NCI-H748 (cell line): ENCODE measurements at regions not wholly inside any gene's neighbourhood (a gene's known extent, or its start where the extent isn't known, plus 50 kb on each side); places are given as distances from the start of the nearest gene placed in this dataset.
A peak's percentile ranks its signal among the peaks of the same experiment; 100 is the strongest.

Experiments
- DNase-seq: peaks from one replicate; lab custom pipeline; 2025; ENCODE audit not compliant: unreplicated experiment; lab: John Stamatoyannopoulos, UW

DNA sequence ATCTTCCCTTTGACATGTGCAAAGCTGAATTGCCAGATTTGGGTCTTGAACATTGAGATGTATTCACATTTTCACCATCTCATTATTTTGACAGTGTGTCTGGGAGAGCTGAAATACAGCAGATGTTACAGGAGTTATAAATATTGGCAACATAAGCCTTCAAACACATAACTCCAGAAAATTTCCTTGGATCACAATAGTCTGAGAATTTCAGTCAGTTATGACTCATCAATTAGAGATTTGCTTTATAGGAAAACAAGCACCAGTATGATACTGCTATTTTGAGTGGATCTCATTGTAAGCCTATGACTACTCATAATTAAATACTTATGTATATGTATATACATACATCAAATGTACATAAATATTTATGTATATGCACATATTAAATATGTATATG is 1171.8 kb downstream of the AMY1C start:
- no peak for DNase-seq

DNA sequence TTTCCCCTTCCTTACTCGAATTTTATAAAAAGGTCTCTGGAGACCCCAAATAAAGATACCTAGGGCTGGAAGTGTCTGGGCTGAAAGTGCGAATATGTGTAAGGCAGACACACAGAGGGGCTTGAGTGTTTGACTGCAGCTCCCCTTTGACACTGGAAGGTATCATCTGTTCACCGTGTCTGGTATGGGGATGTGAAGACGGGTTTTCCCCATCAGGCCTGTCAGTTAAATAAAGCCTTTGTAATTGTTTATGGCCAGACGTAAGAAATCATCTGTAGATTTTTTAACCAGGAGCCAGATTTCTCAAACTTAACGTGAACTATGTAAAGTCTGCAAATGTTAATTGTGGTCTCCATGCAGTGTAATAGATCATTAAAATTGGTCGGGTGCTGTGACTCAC is 1173.4 kb downstream of the AMY1C start:
- DNase-seq, result no peak

- no peak for DNase-seq
These were observed 1179.6 kb downstream of the AMY1C start for GRCh38 chr1:104929280-104929679.

DNA sequence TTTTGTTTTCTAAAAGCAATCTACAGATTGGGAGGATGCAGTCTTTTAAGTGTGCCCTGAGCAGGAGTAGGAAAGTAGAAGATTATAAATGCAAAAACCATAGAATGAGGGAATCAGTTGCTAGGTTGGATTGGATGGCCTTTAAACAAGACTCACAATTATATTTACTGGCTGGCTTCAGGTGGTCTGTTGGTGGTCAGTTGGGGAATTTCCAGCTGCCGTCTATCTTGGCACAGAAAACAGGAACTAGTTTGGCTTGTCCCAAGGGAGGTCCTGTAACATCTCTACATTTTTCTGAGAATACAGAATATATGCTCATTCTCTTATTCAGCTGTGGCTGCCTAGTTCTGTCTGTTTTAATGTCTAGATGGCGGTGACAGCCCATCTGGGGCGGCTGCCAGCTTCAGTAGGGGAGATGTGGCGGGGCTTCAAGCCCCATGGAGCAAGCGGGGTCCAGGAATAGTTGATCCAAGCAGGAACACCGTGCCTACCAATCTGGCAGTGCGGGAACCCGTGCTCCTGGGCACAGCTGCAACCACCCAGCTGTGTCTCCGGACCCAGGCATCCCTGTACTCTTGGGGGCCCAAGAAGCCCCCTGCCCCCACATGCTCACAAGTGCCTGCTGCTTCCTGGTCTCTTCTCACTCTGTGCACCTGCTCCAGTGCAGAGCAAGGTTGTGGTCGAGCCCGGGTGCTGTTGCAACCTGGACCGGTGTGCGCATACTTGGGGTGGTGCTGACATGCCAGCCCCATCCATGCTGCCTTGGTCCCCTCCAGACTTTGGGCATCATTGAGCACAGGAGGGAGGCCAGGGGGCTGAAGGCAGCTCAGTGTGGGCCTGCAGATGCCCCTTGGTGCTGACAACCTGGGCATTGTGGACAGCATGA is 1182.6 kb downstream of the AMY1C start:
- no peak for DNase-seq

DNA sequence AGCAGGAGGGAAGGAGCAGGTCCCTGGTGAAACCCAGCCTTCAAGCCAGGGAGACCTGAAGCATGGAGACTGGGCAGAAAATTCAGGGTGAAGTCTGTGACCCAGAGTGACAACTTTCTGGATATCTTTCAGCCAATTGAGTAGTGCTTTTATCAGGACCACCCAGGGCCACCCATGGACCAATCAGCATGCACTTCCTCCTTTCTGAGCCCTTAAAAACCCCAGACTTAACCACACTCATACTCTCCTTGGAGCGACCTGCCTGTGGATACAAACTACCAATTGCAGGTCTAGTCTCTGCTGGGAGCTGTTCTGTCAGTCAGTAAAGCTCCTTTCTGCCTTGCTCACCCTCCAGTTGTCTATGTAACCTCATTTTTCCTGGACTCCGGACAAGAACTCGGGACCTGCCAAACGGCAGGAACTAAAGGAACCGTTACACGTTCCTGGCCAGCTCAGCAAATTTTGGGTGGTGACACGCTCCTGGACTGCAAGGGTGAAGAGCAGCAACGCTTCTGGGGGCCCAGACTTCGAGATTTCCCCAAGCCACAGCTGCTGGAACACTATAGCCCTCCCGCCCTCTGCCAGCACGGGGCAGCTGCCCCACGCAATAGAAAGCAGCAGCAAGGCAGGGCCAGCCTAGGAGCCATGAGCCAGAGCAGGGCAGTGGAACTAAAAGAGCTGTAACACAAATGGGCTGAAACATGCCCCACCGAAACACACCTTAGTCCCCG is 1183.4 kb downstream of the AMY1C start:
- DNase-seq, result no peak

GRCh38 chr1:104933846-104934245 is 1184.1 kb downstream of the AMY1C start:
- no peak for DNase-seq

DNA sequence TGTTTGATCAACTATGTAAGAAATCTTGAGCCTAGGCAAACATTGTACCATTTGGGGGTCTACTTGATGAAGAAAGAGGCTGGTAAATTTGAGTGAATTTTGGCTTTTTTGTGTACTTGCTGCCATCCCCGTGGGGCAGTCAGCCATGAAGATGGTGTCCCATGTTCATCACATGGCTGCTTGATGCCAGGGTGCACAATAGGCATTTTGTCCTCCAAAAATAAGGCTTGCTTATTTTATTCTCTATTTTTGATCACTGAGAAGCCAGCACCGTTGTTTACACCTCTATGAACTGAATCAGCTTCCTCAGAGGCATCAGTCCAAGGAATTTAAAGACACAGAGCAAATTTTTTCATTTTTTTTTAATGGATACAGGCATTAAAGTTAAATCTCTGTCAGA is 1195.7 kb downstream of the AMY1C start:
- DNase-seq, result no peak

DNA sequence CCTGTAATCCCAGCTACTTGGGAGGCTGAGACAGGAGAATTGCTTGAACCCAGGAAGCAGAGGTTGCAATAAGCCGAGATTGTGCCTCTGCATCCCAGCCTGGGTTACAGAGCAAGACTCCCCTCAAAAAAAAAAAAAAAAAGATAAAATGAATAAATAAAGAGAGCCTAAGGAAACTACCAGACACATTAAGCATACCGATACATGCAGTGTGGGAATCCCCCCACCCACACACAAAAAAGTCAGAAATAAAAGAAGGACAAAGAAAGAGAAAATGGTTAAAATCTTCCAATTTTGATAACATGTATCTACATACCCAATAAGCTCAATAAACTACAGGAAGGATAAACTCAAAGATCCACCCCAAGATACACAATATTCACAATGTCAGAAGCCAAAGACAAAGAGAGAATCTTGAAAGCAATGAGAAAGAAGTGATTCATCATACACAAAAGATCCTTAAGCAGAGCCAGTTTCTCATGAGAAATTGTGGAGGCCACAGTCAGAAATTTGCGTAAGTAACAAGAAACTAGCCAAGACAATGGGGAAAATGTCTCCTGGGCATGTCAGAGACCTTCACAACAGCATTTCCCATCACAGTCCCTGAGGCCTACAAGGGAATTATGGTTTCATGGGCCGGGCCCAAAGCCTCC is 1197.0 kb downstream of the AMY1C start:
- no peak for DNase-seq

DNA sequence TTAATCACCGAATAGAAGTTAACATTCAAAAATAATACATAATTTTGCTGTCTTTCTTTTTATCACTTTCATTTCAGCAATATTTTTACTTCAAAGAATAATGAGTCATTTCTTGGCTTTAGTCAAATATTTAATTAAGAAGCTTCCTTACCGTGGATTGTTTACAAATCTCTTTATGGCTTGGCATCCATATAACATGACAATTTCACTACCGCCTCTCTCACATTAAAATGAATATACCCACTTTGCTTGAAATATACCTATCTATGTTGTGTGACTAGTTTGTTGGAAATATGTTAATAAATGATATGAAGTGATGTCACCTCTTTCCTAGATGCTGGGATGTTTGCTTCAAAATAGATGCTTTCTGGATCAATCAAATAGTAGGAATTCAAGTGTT is 1203.9 kb downstream of the AMY1C start:
- DNase-seq, result peak; percentile 29

GRCh38 chr1:104973516-104973915 is 1223.8 kb downstream of the AMY1C start:
- DNase-seq, result peak; percentile 18

- no peak for DNase-seq
These were observed 1230.0 kb downstream of the AMY1C start for GRCh38 chr1:104979651-104980050.

DNA sequence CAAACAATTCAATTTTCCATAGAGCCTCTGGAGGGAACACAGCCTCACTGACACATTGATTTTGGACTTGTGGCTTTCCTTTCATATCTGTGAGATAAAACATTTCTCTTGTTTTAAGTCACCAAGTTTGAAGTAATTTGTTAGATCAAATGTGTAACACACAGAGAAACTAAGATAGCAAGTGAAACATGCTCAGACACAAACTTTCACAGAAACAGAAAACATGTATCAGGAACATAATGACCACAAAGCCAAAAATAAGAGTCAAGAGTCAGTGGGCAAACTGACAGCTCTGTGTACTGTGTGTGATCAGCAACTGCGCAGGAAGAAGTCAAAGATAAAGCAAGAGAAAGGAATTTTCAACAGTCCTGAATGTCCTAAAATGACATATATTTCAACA is 1237.5 kb downstream of the AMY1C start:
- no peak for DNase-seq

DNA sequence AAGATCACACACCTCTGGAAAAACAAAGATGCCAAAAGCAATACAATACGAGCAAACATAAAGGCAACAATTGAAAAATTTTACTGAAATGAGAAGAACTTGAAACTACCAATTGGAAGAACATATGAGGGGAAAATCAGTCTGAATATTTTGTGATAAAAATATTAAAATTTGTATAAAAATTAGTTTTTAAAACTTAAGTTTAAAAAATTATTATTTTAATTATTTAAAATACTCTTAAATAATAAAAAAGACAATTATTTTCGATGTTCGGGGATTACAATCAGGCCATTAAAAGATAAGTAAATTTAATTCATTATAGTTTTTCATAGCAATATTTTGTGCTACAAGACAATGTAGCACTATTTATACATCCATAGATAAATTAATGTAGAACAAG is 1239.3 kb downstream of the AMY1C start:
- no peak for DNase-seq

- peak; percentile 92 for DNase-seq
These were observed 1242.0 kb downstream of the AMY1C start for GRCh38 chr1:104991702-104992101.

- DNase-seq, result no peak
These were observed 1251.1 kb downstream of the AMY1C start for GRCh38 chr1:105000793-105001192.

- no peak for DNase-seq
These were observed 1254.8 kb downstream of the AMY1C start for GRCh38 chr1:105004515-105004914.

- DNase-seq, result no peak
These were observed 1256.0 kb downstream of the AMY1C start for GRCh38 chr1:105005594-105006195.

- no peak for DNase-seq
These were observed 1267.9 kb downstream of the AMY1C start for GRCh38 chr1:105017587-105017986.

DNA sequence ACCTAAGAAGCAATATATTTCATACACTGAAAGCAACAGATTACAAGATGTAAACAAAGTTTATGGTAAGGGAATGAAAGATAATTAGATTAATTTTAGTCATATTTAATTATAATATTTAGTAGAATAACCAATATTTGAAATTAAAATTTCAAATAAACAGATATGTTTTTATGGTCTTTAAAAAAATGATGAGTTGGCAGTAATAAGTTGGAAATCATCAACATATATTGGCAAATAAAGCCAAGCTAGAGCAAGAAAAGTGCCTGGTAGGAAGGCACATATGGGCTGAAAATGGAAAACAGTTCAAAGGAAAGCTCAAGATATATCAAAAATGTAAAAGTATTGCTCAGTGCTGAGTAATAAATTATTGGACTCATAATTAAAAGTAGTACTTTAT is 1274.0 kb downstream of the AMY1C start:
- no peak for DNase-seq

- DNase-seq, result peak; percentile 30
These were observed 1278.3 kb downstream of the AMY1C start for GRCh38 chr1:105027838-105028471.

GRCh38 chr1:105072446-105072845 is 1322.7 kb downstream of the AMY1C start:
- DNase-seq, result no peak
